ENCODE measurements at regions not wholly inside any gene's neighbourhood (a gene's known extent, or its start where the extent isn't known, plus 50 kb on each side); places are given as distances from the start of the nearest gene placed in this dataset.

GRCh38 chr18:39781565-39781964, 2173.5 kb upstream of the PIK3C3 start:
- Histone ChIP-seq H3K27ac (ENCODE audit: low read depth, low read length) (no peak overlapping the region), H3K9me3 (ENCODE audit: control insufficient read depth, insufficient read depth, low read length) (no peaks in the 10 kb centered on the region), H3K27me3 (ENCODE audit: control insufficient read depth, insufficient read depth, low read length) (no peaks in the 10 kb centered on the region), H3K4me3 (ENCODE audit: low read depth, low read length) (no peak overlapping the region), H3K4me1 (ENCODE audit: control insufficient read depth, insufficient read depth, low read length) (peaks cover 3% of the 10 kb centered on the region), H3K36me3 (ENCODE audit: control insufficient read depth, insufficient read depth, low read length) (no peaks in the 10 kb centered on the region)
- DNase-seq (ENCODE audit: low read depth in 4 of 6, low spot score in 6 of 6) = peak in 2 of 6 donors; percentile 47 to 68
- 33% methylated on average over 4 of the region's 6 CpGs for WGBS (ENCODE audit: insufficient coverage)

- DNase-seq (ENCODE audit: low read depth in 4 of 6, low spot score in 6 of 6) = peak in 1 of 6 donors; percentile 37
- 78% methylated on average over 2 of the region's 4 CpGs for WGBS (ENCODE audit: insufficient coverage)
- H3K27ac ChIP-seq (ENCODE audit: low read depth, low read length) = no peak overlapping the region
Measured at GRCh38 chr18:39780774-39781173, 2174.3 kb upstream of the PIK3C3 start.

GRCh38 chr18:39779926-39780325, 2175.1 kb upstream of the PIK3C3 start:
- Histone ChIP-seq H3K36me3 (ENCODE audit: control insufficient read depth, insufficient read depth, low read length) (no peaks in the 10 kb centered on the region), H3K9me3 (ENCODE audit: control insufficient read depth, insufficient read depth, low read length) (no peaks in the 10 kb centered on the region), H3K4me3 (ENCODE audit: low read depth, low read length) (no peak overlapping the region), H3K4me1 (ENCODE audit: control insufficient read depth, insufficient read depth, low read length) (peaks cover 3% of the 10 kb centered on the region), H3K27ac (ENCODE audit: low read depth, low read length) (no peak overlapping the region), H3K27me3 (ENCODE audit: control insufficient read depth, insufficient read depth, low read length) (no peaks in the 10 kb centered on the region)
- 80% methylated on average over 1 of the region's 2 CpGs for WGBS (ENCODE audit: insufficient coverage)
- DNase-seq (ENCODE audit: low read depth in 4 of 6, low spot score in 6 of 6) = no peak

More at GRCh38 chr18:39780774-39781173, 2174.3 kb upstream of the PIK3C3 start:
- no peaks in the 10 kb centered on the region for H3K9me3 ChIP-seq (ENCODE audit: control insufficient read depth, insufficient read depth, low read length)
- no peak overlapping the region for H3K4me3 ChIP-seq (ENCODE audit: low read depth, low read length)
- H3K4me1 ChIP-seq (ENCODE audit: control insufficient read depth, insufficient read depth, low read length) = peaks cover 3% of the 10 kb centered on the region
- no peaks in the 10 kb centered on the region for H3K27me3 ChIP-seq (ENCODE audit: control insufficient read depth, insufficient read depth, low read length)
- no peaks in the 10 kb centered on the region for H3K36me3 ChIP-seq (ENCODE audit: control insufficient read depth, insufficient read depth, low read length)

- H3K36me3 ChIP-seq (ENCODE audit: control insufficient read depth, insufficient read depth, low read length) = no peaks in the 10 kb centered on the region
- H3K4me3 ChIP-seq (ENCODE audit: low read depth, low read length) = no peak overlapping the region
- no peaks in the 10 kb centered on the region for H3K9me3 ChIP-seq (ENCODE audit: control insufficient read depth, insufficient read depth, low read length)
- no peak overlapping the region for H3K27ac ChIP-seq (ENCODE audit: low read depth, low read length)
- H3K4me1 ChIP-seq (ENCODE audit: control insufficient read depth, insufficient read depth, low read length) = no peaks in the 10 kb centered on the region
- H3K27me3 ChIP-seq (ENCODE audit: control insufficient read depth, insufficient read depth, low read length) = no peaks in the 10 kb centered on the region
- no peak for DNase-seq (ENCODE audit: low read depth in 4 of 6, low spot score in 6 of 6)
Measured at GRCh38 chr18:39776766-39777165, 2178.3 kb upstream of the PIK3C3 start.

GRCh38 chr18:39774957-39775598, 2180.0 kb upstream of the PIK3C3 start:
- DNase-seq (ENCODE audit: low read depth in 4 of 6, low spot score in 6 of 6) = no peak
- Histone ChIP-seq H3K27me3 (ENCODE audit: control insufficient read depth, insufficient read depth, low read length) (no peaks in the 10 kb centered on the region), H3K9me3 (ENCODE audit: control insufficient read depth, insufficient read depth, low read length) (no peaks in the 10 kb centered on the region), H3K4me3 (ENCODE audit: low read depth, low read length) (no peak overlapping the region), H3K36me3 (ENCODE audit: control insufficient read depth, insufficient read depth, low read length) (no peaks in the 10 kb centered on the region), H3K27ac (ENCODE audit: low read depth, low read length) (no peak overlapping the region), H3K4me1 (ENCODE audit: control insufficient read depth, insufficient read depth, low read length) (no peaks in the 10 kb centered on the region)
- 96% methylated on average over 2 of the region's 3 CpGs for WGBS (ENCODE audit: insufficient coverage)

GRCh38 chr18:39773646-39774045, 2181.4 kb upstream of the PIK3C3 start:
- Histone ChIP-seq H3K27me3 (ENCODE audit: control insufficient read depth, insufficient read depth, low read length) (no peaks in the 10 kb centered on the region), H3K4me3 (ENCODE audit: low read depth, low read length) (no peak overlapping the region), H3K27ac (ENCODE audit: low read depth, low read length) (no peak overlapping the region), H3K9me3 (ENCODE audit: control insufficient read depth, insufficient read depth, low read length) (no peaks in the 10 kb centered on the region), H3K4me1 (ENCODE audit: control insufficient read depth, insufficient read depth, low read length) (no peaks in the 10 kb centered on the region), H3K36me3 (ENCODE audit: control insufficient read depth, insufficient read depth, low read length) (no peaks in the 10 kb centered on the region)
- DNase-seq (ENCODE audit: low read depth in 4 of 6, low spot score in 6 of 6) = no peak
- WGBS (ENCODE audit: insufficient coverage) = 100% methylated on average over 2 of the region's 2 CpGs

GRCh38 chr18:39772155-39772919, 2182.7 kb upstream of the PIK3C3 start:
- no peaks in the 10 kb centered on the region for H3K36me3 ChIP-seq (ENCODE audit: control insufficient read depth, insufficient read depth, low read length)
- 86% methylated on average over 1 of the region's 1 CpG for WGBS (ENCODE audit: insufficient coverage)
- H3K27ac ChIP-seq (ENCODE audit: low read depth, low read length) = no peak overlapping the region
- no peak for DNase-seq (ENCODE audit: low read depth in 4 of 6, low spot score in 6 of 6)
- H3K4me1 ChIP-seq (ENCODE audit: control insufficient read depth, insufficient read depth, low read length) = no peaks in the 10 kb centered on the region
- no peaks in the 10 kb centered on the region for H3K9me3 ChIP-seq (ENCODE audit: control insufficient read depth, insufficient read depth, low read length)
- no peaks in the 10 kb centered on the region for H3K27me3 ChIP-seq (ENCODE audit: control insufficient read depth, insufficient read depth, low read length)
- H3K4me3 ChIP-seq (ENCODE audit: low read depth, low read length) = no peak overlapping the region

GRCh38 chr18:39770399-39770798, 2184.6 kb upstream of the PIK3C3 start:
- H3K9me3 ChIP-seq (ENCODE audit: control insufficient read depth, insufficient read depth, low read length) = no peaks in the 10 kb centered on the region
- WGBS (ENCODE audit: insufficient coverage) = 60% methylated on average over 1 of the region's 1 CpG
- H3K4me1 ChIP-seq (ENCODE audit: control insufficient read depth, insufficient read depth, low read length) = no peaks in the 10 kb centered on the region
- no peaks in the 10 kb centered on the region for H3K27me3 ChIP-seq (ENCODE audit: control insufficient read depth, insufficient read depth, low read length)
- H3K36me3 ChIP-seq (ENCODE audit: control insufficient read depth, insufficient read depth, low read length) = no peaks in the 10 kb centered on the region
- no peak overlapping the region for H3K27ac ChIP-seq (ENCODE audit: low read depth, low read length)
- no peak overlapping the region for H3K4me3 ChIP-seq (ENCODE audit: low read depth, low read length)
- peak in 1 of 6 donors; percentile 76 for DNase-seq (ENCODE audit: low read depth in 4 of 6, low spot score in 6 of 6)

GRCh38 chr18:39764873-39765272, 2190.2 kb upstream of the PIK3C3 start:
- H3K27me3 ChIP-seq (ENCODE audit: control insufficient read depth, insufficient read depth, low read length) = no peaks in the 10 kb centered on the region
- no peaks in the 10 kb centered on the region for H3K36me3 ChIP-seq (ENCODE audit: control insufficient read depth, insufficient read depth, low read length)
- no peaks in the 10 kb centered on the region for H3K4me1 ChIP-seq (ENCODE audit: control insufficient read depth, insufficient read depth, low read length)
- DNase-seq (ENCODE audit: low read depth in 4 of 6, low spot score in 6 of 6) = no peak
- H3K27ac ChIP-seq (ENCODE audit: low read depth, low read length) = no peak overlapping the region
- H3K4me3 ChIP-seq (ENCODE audit: low read depth, low read length) = no peak overlapping the region
- no peaks in the 10 kb centered on the region for H3K9me3 ChIP-seq (ENCODE audit: control insufficient read depth, insufficient read depth, low read length)

GRCh38 chr18:39761273-39761672, 2193.8 kb upstream of the PIK3C3 start:
- Histone ChIP-seq H3K36me3 (ENCODE audit: control insufficient read depth, insufficient read depth, low read length) (no peaks in the 10 kb centered on the region), H3K4me1 (ENCODE audit: control insufficient read depth, insufficient read depth, low read length) (no peaks in the 10 kb centered on the region), H3K27ac (ENCODE audit: low read depth, low read length) (no peak overlapping the region), H3K4me3 (ENCODE audit: low read depth, low read length) (no peak overlapping the region), H3K9me3 (ENCODE audit: control insufficient read depth, insufficient read depth, low read length) (peaks cover 2% of the 10 kb centered on the region), H3K27me3 (ENCODE audit: control insufficient read depth, insufficient read depth, low read length) (no peaks in the 10 kb centered on the region)
- no CpG with 5 or more reads among the region's 1 CpG for WGBS (ENCODE audit: insufficient coverage)
- DNase-seq (ENCODE audit: low read depth in 4 of 6, low spot score in 6 of 6) = no peak
